ENCODE measurements at regions not wholly inside any gene's neighbourhood (a gene's known extent, or its start where the extent isn't known, plus 50 kb on each side); places are given as distances from the start of the nearest gene placed in this dataset.

DNA sequence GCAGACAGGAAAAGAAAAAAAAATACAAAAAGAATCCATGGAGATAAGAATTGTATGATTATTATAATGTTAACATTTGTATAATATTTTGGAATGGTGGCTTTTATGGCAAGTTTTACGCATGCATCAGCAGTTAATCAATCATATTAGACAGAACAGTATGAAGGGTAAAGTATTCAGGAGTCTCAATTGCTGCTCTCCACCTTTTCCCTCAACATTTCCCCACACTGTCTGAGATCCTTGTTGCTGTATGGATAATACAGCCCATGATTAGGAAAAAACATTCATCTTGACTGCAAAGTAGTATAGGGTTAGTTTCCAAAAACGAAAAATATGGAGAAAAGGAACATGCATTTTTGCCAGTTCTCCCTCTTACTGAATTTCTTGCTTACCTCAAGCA, 755.3 kb upstream of the ARPP21 start:
- Mint-ChIP-seq H3K4me1 (ENCODE audit: low read depth) (peaks cover 4% of the 10 kb centered on the region), H3K36me3 (ENCODE audit: low read depth) (no peaks in the 10 kb centered on the region), H3K9me3 (ENCODE audit: low read depth) (no peaks in the 10 kb centered on the region), H3K4me3 (ENCODE audit: unreplicated experiment) (no peak overlapping the region), H3K27me3 (ENCODE audit: low read depth) (peaks cover 4% of the 10 kb centered on the region), H3K27ac (ENCODE audit: unreplicated experiment) (no peak overlapping the region)
- TF ChIP-seq, protein P1, sequence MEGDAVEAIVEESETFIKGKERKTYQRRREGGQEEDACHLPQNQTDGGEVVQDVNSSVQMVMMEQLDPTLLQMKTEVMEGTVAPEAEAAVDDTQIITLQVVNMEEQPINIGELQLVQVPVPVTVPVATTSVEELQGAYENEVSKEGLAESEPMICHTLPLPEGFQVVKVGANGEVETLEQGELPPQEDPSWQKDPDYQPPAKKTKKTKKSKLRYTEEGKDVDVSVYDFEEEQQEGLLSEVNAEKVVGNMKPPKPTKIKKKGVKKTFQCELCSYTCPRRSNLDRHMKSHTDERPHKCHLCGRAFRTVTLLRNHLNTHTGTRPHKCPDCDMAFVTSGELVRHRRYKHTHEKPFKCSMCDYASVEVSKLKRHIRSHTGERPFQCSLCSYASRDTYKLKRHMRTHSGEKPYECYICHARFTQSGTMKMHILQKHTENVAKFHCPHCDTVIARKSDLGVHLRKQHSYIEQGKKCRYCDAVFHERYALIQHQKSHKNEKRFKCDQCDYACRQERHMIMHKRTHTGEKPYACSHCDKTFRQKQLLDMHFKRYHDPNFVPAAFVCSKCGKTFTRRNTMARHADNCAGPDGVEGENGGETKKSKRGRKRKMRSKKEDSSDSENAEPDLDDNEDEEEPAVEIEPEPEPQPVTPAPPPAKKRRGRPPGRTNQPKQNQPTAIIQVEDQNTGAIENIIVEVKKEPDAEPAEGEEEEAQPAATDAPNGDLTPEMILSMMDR (IDR thresholded peaks at IDR 0.05): no peak
- no peak for DNase-seq (ENCODE audit: low spot score)

DNA sequence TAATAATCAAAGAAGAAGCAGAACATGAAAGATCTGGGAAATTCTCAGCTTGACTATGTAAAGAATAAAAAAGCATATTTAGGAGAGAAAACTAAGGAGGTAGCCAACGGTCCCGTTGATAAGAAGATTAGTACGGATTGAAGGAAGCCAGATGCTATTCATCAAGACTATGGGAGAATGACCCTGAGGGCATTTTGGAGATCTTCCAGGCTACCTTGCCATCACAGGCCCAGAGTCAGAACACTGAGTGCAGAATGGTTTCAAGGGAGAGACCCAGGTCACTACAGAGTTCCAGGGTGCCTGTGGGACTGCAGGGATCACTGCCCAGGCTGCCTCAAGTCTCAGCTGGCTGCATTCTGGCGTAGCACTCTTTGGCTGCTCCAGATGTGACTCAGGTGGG, 752.9 kb upstream of the ARPP21 start:
- no peaks in the 10 kb centered on the region for H3K4me1 Mint-ChIP-seq (ENCODE audit: low read depth)
- no peak overlapping the region for H3K4me3 Mint-ChIP-seq (ENCODE audit: unreplicated experiment)
- H3K27ac Mint-ChIP-seq (ENCODE audit: unreplicated experiment): no peak overlapping the region

DNA sequence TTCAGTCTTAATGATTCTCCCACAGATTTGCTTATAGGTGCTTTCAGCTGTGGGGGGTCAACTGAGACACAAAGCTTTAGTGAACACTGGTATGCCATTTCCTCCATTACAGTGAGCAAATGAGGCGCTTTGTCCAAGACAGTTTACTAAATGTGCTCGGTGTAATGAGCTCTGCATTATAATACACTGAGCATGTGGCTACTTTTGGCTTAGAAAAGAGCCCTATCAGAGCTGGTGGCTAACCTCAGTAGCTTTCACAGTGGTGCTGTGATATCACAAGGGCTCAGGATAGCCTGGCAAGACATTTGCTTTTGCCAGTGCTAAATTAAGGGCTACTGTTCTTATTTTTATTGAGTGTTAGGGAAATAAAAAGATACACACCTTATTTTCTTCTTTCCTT, 749.7 kb upstream of the ARPP21 start:
- H3K9me3 Mint-ChIP-seq (ENCODE audit: low read depth): no peaks in the 10 kb centered on the region

More for the DNA sequence above, 752.9 kb upstream of the ARPP21 start:
- no peak for DNase-seq (ENCODE audit: low spot score)
- no peaks in the 10 kb centered on the region for H3K36me3 Mint-ChIP-seq (ENCODE audit: low read depth)
- no peaks in the 10 kb centered on the region for H3K9me3 Mint-ChIP-seq (ENCODE audit: low read depth)
- TF ChIP-seq, protein P1 (IDR thresholded peaks at IDR 0.05): no peak
- no peaks in the 10 kb centered on the region for H3K27me3 Mint-ChIP-seq (ENCODE audit: low read depth)

DNA sequence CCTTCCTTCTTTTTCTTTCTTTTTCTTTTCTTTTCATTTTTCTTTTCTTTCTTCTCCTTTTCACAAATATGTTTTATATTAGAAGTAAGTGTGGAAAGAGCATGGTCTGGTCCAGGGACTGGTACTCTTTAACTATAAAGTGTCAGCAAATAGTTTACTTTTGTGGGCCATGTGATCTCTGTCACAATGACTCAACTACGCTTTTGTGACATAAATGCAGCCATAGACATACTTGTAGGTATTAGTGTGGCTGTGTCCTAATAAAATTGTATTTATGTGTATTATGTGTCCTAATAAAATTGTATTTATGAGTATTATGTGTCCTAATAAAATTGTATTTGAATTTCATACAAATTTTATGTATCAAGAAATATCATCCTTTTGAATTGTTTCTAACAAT, 749.1 kb upstream of the ARPP21 start:
- Mint-ChIP-seq H3K4me1 (ENCODE audit: low read depth) (no peaks in the 10 kb centered on the region), H3K4me3 (ENCODE audit: unreplicated experiment) (no peak overlapping the region), H3K36me3 (ENCODE audit: low read depth) (no peaks in the 10 kb centered on the region), H3K9me3 (ENCODE audit: low read depth) (no peaks in the 10 kb centered on the region), H3K27me3 (ENCODE audit: low read depth) (peaks cover 6% of the 10 kb centered on the region), H3K27ac (ENCODE audit: unreplicated experiment) (no peak overlapping the region)
- no peak for DNase-seq (ENCODE audit: low spot score)
- TF ChIP-seq, protein P1 (IDR thresholded peaks at IDR 0.05): no peak

More for the DNA sequence above, 749.7 kb upstream of the ARPP21 start:
- Mint-ChIP-seq H3K27me3 (ENCODE audit: low read depth) (peaks cover 4% of the 10 kb centered on the region), H3K27ac (ENCODE audit: unreplicated experiment) (no peak overlapping the region), H3K4me3 (ENCODE audit: unreplicated experiment) (no peak overlapping the region), H3K4me1 (ENCODE audit: low read depth) (no peaks in the 10 kb centered on the region), H3K36me3 (ENCODE audit: low read depth) (no peaks in the 10 kb centered on the region)
- TF ChIP-seq, protein P1 (IDR thresholded peaks at IDR 0.05): no peak
- no peak for DNase-seq (ENCODE audit: low spot score)

DNA sequence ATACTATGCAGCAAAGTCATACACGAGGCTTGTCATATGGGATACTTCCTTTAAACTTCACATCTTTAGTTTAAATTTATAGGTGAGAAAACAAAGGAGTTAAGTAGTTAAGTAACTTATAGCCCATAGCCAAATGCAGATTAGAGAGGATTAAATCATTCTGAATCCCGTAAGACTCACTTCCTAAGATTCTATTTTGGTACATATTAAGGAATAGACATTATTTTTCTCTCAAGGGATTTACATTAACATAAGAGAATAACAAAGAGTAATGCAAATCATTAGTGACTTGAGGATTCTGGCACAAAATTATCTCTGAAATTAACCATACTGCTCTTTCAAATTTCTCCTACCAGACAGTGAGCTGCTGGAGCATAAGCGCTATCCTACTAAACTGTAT, 747.4 kb upstream of the ARPP21 start:
- Mint-ChIP-seq H3K4me3 (ENCODE audit: unreplicated experiment) (no peak overlapping the region), H3K4me1 (ENCODE audit: low read depth) (no peaks in the 10 kb centered on the region), H3K27me3 (ENCODE audit: low read depth) (peaks cover 6% of the 10 kb centered on the region), H3K9me3 (ENCODE audit: low read depth) (no peaks in the 10 kb centered on the region), H3K36me3 (ENCODE audit: low read depth) (no peaks in the 10 kb centered on the region), H3K27ac (ENCODE audit: unreplicated experiment) (no peak overlapping the region)
- DNase-seq (ENCODE audit: low spot score): no peak
- TF ChIP-seq, protein P1 (IDR thresholded peaks at IDR 0.05): no peak
